ENCODE measurements at regions not wholly inside any gene's neighbourhood (a gene's known extent, or its start where the extent isn't known, plus 50 kb on each side); places are given as distances from the start of the nearest gene placed in this dataset.

GRCh38 chr16:74111456-74111982, 185.1 kb upstream of the PSMD7 start:
- Histone ChIP-seq H4K20me1 (ENCODE audit: control insufficient read depth, insufficient read depth, low read depth, low read length) (no peaks in the 10 kb centered on the region), H3F3A (ENCODE audit: control insufficient read depth, insufficient read depth) (no peaks in the 10 kb centered on the region), H3K27ac (ENCODE audit: low read depth, low read length) (no peak overlapping the region), H3K36me3 (ENCODE audit: control insufficient read depth, low read length) (no peaks in the 10 kb centered on the region), H3K27me3 (ENCODE audit: control insufficient read depth, low read length) (no peaks in the 10 kb centered on the region), H3K79me2 (ENCODE audit: control insufficient read depth, low read length) (no peaks in the 10 kb centered on the region), H3K9me3 (ENCODE audit: control insufficient read depth, insufficient read depth, low read length) (no peaks in the 10 kb centered on the region), H3K4me2 (ENCODE audit: low read length) (no peak overlapping the region), H3K4me3 (ENCODE audit: low read length) (no peak overlapping the region), H3K9me2 (replicated peaks; ENCODE audit: control insufficient read depth, low read length) (no peaks in the 10 kb centered on the region), H3K4me1 (ENCODE audit: control insufficient read depth, low read length) (no peaks in the 10 kb centered on the region)
- TF ChIP-seq CTCF (IDR thresholded peaks at IDR 0.05; ENCODE audit: low read depth, low read length, poor library complexity, severe bottlenecking) = no peak
- TF ChIP-seq EZH2phosphoT487 (IDR thresholded peaks at IDR 0.05; ENCODE audit: borderline replicate concordance, low read length) = no peak

DNA sequence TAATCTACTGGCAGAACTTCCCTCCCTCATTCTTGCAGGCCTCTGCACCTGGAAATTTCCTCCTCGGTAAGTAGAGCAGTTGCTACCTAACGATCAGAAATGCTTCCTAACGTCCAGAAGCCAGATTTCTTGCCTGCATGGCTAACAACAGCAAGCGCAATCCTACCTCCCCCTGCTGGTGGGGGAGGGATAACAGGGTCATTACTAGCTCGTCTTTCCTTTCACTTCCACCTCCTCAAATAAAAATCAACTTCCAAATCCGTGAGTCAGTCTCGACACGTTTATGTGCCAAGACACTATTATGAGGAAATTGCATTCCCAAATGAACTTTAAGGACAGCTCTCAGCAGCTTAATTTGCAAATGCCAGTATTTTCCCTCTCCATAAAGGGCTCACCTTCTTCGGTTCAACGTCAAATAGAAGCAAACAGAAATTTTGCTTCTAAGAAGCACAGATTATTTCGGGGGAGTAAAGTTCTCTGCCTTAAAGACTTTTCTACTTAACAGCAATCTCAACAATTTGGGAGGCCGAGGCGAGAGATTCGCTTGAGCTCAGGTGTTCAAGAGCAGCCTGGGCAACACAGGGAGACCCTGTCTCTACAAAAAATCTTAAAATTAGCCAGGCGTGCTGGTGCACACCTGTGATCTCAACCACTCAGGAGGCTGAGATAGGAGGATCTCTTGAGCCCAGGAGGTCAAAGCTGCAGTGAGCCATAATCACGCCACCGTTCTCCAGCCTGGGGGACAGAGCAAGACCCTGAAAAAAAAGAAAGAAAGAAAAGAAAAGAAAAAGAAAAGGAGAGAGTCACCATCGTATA, 188.6 kb upstream of the PSMD7 start:
- H3K79me2 ChIP-seq (ENCODE audit: control insufficient read depth, low read length) = no peaks in the 10 kb centered on the region
- no peak overlapping the region for H3K4me2 ChIP-seq (ENCODE audit: low read length)
- no peaks in the 10 kb centered on the region for H3K9me3 ChIP-seq (ENCODE audit: control insufficient read depth, insufficient read depth, low read length)
- no peaks in the 10 kb centered on the region for H3K36me3 ChIP-seq (ENCODE audit: control insufficient read depth, low read length)
- no peak overlapping the region for H3K4me3 ChIP-seq (ENCODE audit: low read length)
- H3K27ac ChIP-seq (ENCODE audit: low read depth, low read length) = no peak overlapping the region
- H3K9me2 ChIP-seq (replicated peaks; ENCODE audit: control insufficient read depth, low read length) = no peaks in the 10 kb centered on the region
- H3K4me1 ChIP-seq (ENCODE audit: control insufficient read depth, low read length) = no peaks in the 10 kb centered on the region
- H4K20me1 ChIP-seq (ENCODE audit: control insufficient read depth, insufficient read depth, low read depth, low read length) = no peaks in the 10 kb centered on the region
- TF ChIP-seq CTCF (IDR thresholded peaks at IDR 0.05; ENCODE audit: low read depth, low read length, poor library complexity, severe bottlenecking) (peak; percentile 77), EZH2phosphoT487 (IDR thresholded peaks at IDR 0.05; ENCODE audit: borderline replicate concordance, low read length) (no peak)
- no peaks in the 10 kb centered on the region for H3K27me3 ChIP-seq (ENCODE audit: control insufficient read depth, low read length)
- H3F3A ChIP-seq (ENCODE audit: control insufficient read depth, insufficient read depth) = no peaks in the 10 kb centered on the region

- Histone ChIP-seq H3K27me3 (ENCODE audit: control insufficient read depth, low read length) (no peaks in the 10 kb centered on the region), H4K20me1 (ENCODE audit: control insufficient read depth, insufficient read depth, low read depth, low read length) (no peaks in the 10 kb centered on the region), H3K79me2 (ENCODE audit: control insufficient read depth, low read length) (no peaks in the 10 kb centered on the region), H3F3A (ENCODE audit: control insufficient read depth, insufficient read depth) (no peaks in the 10 kb centered on the region), H3K4me1 (ENCODE audit: control insufficient read depth, low read length) (no peaks in the 10 kb centered on the region), H3K4me2 (ENCODE audit: low read length) (no peak overlapping the region), H3K36me3 (ENCODE audit: control insufficient read depth, low read length) (no peaks in the 10 kb centered on the region), H3K4me3 (ENCODE audit: low read length) (no peak overlapping the region), H3K9me2 (replicated peaks; ENCODE audit: control insufficient read depth, low read length) (no peaks in the 10 kb centered on the region), H3K27ac (ENCODE audit: low read depth, low read length) (no peak overlapping the region), H3K9me3 (ENCODE audit: control insufficient read depth, insufficient read depth, low read length) (no peaks in the 10 kb centered on the region)
- no peak for TF ChIP-seq EZH2phosphoT487 (IDR thresholded peaks at IDR 0.05; ENCODE audit: borderline replicate concordance, low read length)
- no peak for TF ChIP-seq CTCF (IDR thresholded peaks at IDR 0.05; ENCODE audit: low read depth, low read length, poor library complexity, severe bottlenecking)
Measured at GRCh38 chr16:74104022-74104421, 192.6 kb upstream of the PSMD7 start.

All from DOHH2 (cell line).